GM21367 (cell line): ENCODE measurements at regions not wholly inside any gene's neighbourhood (a gene's known extent, or its start where the extent isn't known, plus 50 kb on each side); places are given as distances from the start of the nearest gene placed in this dataset.

Experiments
- ATAC-seq: cut with Tn5 transposase; IDR thresholded peaks from one replicate; pipeline ENCODE4 v1.9.1; 2021; ENCODE audit not compliant: unreplicated experiment

DNA sequence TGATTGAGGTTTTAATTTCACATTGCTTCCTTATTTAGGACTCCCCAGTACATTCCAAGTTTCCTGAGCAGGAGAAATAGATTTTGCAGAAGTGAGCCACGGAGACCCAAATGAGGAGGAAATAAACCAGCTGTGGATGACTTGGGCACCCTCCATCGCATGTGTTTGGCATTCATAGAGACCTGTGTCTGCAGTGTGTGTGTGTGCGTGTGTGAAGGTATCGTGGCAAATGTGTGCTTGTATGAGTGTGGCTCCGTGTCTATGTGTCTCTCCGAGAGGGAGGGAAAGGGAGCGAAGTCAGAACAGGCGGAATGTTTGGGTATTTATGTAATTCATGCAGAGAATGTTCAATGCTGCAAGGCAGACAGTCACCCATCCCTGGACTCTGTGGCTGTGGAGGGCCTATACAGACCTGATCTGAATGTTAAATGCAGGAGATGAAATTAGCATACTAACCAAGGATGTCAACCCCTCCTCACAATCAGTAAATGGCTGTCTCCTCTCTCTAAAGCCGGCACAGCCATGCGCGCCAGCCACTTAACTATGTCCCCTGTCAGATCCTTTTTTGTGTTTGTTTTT lies 186.0 kb upstream of the ZFHX3 start:
- ATAC-seq: no peak

DNA sequence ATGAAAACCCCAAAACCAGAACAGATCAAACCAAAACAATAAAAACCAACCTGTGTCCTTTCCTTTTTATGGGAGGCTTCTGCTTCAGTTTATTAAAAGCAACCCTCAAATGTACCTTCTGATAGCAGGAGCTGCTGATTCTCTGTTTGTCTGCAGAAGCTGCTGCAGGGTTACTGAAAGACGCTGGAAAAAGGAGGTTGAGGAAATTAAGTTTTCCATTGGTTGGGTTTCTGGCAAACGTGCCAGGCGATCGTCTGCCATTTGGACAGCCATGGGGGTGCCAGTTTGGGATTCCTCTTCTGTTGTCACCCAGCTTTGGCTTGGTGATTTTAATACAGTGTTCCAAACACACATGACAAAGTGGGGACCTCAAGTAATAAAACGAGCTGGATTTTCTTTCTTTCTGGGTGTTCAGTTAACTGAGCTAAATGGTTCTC lies 185.4 kb upstream of the ZFHX3 start:
- ATAC-seq: no peak

DNA sequence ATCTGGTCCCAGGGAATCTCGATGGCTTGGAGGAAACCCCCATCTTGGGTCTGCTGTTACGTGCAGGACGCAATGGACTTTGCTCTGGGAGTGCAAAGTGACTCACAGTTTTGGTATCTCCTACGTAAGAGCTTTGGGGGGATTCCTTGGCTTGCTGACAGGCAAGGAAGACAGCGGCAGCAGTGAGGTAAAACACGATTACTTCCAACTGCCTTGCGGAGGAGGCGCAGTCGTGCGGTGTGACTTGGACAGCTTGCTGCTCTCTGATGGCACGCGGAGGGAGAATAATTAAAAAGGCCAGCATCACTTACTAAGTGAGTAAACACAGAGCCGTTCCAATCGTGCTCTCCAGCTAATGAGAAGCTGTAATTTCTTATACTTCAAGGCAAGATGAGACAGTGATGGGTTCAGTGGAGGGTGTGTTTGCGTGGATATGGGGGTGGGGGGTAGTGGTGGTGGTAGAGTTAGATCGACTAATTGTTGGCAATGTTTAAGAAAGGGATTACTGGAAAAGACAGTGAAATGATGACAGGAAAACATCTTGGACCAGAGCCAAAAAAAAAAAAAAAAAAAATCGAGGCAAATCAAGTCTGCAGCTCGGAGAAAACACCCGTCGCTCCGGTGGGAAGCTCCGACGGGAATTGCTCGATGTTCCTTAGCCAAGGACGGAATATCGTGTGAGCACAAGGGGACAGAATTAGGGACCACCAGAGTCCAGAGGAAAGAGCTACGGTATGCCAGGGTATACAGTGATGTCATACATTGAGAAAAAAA lies 184.8 kb upstream of the ZFHX3 start:
- ATAC-seq: no peak

DNA sequence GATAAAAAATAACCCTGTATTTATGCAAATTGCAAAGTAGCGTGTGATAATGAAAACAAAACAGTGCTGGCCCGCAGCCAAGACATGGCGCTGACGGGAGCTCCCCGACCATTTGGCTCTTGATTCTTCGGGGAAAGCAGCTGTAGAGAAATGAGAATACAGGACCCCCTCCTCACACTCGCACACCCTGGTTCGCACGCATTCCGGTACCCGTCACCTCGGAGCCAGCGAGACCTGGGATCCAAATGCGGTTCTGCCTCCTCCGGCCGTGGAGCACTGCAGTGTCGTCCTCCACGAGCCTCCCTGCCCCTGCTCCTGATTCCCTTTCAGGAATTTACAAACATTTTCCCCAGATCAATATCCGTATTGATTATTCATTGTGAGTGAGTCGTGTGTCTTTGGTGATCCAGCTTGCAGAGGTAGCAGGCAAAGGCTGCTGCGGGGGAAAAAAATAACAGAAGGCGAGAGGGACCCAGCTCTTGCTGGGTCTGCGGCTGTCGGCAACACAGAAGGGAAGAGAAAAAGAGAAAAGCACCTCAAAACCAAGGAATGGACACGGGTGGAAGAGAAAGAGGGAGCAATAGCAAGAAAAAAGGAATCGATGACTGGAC lies 184.1 kb upstream of the ZFHX3 start:
- no peak for ATAC-seq

DNA sequence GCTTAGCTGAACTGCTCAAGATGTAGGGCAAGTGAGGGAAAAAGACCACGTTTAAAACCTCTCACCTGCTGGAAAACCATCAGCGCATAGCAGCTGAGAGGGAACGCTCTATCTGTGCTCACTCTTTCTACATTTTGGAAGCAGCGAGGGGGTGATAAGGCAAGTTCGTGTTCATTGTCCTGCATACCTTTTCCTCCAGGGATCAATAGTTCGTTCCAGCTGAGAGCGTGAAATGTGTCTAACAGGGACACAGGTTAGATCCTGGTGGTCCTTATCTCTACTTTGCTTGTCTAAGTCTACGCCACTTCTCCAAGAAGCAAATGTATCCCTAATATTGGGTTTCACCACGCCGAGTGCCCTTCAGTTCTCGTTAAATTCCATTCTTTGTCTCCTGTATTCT lies 183.5 kb upstream of the ZFHX3 start:
- ATAC-seq: no peak

DNA sequence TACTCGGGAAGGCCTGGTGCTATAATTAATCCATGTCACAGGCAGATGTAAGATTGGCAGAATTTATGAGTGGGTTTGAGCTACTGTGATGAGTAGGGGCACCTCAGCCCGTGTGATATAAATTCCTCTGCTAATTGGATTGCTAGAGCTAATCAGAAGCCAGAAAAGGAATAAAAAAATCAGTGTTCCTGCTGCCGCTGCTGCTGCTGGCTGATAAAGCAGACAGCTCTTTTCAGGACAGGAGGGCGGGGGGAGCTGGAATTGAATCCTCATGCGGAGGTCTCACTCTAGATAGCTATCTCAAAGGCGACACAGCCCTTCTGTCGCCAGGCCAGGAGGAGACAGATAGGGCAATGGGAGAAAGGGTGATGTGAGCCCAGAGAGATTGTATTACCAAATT lies 182.7 kb upstream of the ZFHX3 start:
- no peak for ATAC-seq

DNA sequence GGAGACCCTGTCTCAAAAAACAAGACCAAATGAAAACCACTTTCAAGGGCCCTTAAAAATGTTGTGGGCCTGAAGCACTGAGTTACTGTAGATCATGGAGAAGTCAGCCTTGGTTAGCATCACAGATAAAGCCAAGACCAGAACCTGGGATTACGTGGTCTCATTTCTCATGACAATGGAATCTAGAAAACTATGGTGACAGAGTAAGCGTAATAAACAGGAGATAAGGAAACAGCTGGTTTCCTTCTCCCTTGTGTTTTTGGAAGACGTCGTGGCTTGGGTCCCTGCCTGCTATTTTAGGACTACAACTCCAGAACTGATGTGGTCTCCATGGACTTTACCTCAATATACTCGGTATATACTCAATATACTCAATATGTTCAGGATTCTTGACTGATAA lies 180.7 kb upstream of the ZFHX3 start:
- no peak for ATAC-seq

DNA sequence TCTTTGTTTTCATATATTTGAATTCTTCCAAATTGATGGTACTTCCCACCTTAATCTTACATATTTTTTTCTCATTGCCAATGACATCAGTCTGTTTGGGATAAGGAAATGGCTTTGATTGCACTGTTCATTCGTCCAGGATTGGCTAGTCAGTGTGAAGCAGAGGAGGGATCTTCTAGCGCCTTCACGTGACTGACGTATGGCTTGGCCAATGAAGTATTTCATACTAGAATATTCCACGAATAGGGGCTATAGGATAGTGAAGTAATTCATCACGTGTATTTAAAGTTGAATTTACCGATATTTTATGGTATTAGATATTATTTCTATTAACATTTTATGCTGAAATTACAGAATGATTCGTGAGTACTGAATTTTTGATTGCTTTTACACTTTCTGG lies 178.7 kb upstream of the ZFHX3 start:
- ATAC-seq: no peak

DNA sequence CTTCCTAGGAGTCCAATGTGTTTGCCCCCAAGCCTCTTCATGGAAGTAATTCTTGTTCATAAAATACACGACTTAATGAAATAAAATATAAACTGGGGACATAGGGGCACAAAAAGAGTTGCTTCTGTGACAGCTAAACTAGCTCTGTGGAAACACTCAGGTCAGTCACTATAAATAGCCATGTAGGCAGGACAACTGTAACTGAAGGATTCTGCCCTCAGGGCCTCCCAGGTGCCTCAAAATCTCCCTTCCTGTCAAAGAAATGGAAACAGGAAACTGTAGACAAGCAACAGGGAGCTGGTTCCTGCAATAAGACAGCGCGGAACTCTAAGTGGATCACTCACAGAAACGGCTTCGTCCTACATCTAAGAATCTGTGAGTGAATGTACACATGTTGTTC lies 178.1 kb upstream of the ZFHX3 start:
- ATAC-seq: no peak

DNA sequence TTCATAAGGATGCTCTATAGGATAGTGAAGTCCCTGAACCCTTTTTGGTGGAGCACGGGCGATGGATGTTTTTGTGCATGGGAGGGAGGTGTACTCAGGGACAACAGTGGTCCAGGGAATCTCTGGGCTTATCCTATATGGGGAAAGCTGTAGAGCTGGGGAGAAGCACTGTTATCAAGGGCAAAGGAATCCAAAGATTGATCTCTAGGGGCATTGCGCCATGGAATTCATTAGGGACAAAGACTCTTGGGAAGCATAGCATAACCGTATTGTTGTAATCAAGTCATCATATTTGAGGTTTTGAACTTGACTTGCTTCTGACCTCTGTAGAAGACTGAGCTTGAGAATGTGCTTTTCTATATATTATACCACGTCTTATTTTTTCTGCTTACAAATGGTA lies 172.9 kb upstream of the ZFHX3 start:
- no peak for ATAC-seq

DNA sequence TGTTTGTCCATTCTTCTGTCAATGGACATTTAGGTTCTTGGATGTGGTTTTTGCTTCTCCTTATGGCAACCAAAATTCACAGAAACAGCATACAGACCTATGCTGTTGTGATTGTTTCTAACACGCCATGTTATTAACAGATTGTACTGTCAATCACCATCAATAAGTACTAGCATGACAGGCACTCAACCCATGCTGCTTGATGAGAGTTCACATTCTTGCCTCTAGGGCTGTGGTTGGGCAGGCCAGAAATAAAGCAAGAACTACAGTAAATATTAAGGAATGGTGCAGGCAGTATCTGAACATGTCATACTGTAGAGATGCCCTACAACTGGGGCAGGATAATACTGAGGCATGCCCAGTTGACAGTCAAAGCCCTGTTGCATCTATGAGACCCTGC lies 171.2 kb upstream of the ZFHX3 start:
- ATAC-seq: no peak

DNA sequence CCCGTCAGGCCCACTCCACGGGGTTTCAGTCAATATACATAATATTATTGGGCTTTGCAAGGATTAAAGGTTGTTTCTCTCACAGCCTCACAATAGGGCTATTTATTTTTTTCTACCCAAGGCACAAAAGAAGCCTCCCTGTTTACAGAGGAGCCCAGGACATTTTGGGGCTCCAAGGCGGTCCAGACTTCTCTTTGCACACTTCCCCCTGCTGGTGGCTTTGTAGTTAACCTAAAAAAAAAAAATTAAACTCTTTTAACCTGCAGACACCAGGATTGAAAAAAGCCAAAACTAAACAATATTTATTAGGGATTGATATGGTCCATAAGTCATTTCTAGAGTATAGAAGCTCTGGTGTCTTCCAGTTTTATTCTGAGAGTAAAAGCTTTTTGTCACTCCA lies 169.7 kb upstream of the ZFHX3 start:
- ATAC-seq: no peak

DNA sequence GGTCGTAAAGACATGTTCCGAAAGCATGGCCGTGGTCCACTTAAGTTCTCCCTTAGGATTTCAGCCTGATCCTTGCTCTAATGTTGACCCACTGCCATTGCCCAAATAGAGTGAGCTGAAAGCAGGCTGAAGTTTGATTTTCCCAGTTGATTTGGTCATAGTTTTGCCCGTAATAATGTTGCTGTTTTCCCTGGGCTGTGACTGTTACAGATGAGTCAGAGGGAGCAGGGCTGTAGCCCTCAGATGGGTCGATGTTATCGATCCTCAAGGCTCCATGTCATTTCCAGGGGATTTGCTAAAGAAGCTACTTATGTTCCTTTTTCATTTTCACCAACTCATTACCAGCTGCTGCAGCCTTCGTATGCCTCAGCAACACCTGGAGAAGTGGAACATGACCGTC lies 169.0 kb upstream of the ZFHX3 start:
- ATAC-seq: no peak

DNA sequence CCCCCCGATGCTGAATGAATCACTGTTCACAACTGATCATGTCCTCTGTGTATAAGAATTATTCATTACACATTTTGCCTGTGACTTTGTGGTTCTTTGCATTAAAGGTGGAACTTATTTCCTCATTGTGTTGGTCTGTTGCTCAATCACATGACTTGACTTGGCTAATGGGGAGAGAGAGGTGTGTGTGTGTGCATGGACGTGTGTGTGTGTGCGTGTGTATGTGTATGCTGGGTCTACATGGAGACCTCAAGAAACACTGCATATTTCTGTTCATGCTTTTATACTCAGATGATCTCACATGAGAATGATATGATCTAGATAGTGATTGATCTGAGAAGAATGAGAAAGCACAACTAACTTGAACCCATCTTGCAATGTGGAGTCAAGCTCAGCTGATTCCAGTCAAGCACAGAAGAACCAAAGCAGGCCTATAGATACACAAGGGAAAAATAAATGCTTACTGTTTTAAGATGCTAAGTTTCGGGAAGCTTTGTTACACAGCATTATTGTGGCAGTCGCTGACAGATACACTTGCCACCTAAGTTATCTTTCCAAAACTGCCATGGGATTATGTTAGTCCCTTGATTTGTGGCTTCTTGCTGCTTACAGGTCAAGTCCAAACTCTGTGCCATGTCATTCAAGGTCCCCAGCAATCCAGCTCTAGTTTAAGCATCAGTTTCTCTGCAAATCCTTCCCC lies 167.9 kb upstream of the ZFHX3 start:
- ATAC-seq: no peak

DNA sequence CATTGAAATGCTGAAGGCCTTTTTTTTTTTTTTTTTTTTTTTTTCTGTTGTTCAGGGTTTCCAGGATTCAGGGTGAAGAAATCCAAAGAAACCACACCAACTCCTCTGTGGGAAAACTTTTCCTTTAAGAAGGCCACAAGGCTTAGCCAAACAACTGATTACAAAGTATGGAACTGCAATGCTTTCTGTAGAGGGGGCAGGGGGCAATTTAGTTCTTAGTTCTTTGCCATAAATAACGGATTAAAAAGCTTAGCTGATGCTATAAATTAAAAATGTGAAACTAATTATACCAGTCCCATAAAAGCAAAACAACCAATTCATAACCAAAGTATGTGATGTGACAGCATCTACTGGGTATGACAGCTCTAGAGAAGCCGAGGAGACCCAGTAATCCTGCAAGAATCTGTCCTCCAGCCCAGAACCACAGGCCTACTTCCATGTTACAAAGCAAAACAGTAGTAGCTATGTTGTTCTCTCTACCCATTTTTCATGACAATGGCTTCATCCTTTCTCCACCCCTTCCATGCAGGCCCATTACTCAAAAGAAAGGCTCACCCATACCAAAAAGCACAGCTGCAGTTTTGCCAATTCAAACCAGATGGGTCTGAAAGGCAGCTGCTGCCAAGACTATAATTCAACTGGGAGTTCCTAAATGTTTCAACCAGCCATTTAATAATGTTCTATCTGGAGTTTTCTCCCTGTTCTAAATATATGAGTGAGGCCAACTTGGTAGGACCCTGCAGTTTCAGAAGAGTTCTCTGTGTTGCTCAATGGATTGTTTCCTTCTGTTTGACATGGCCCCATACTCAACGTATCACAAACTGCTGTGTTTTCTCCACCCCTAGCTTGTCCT lies 167.1 kb upstream of the ZFHX3 start:
- ATAC-seq: no peak

DNA sequence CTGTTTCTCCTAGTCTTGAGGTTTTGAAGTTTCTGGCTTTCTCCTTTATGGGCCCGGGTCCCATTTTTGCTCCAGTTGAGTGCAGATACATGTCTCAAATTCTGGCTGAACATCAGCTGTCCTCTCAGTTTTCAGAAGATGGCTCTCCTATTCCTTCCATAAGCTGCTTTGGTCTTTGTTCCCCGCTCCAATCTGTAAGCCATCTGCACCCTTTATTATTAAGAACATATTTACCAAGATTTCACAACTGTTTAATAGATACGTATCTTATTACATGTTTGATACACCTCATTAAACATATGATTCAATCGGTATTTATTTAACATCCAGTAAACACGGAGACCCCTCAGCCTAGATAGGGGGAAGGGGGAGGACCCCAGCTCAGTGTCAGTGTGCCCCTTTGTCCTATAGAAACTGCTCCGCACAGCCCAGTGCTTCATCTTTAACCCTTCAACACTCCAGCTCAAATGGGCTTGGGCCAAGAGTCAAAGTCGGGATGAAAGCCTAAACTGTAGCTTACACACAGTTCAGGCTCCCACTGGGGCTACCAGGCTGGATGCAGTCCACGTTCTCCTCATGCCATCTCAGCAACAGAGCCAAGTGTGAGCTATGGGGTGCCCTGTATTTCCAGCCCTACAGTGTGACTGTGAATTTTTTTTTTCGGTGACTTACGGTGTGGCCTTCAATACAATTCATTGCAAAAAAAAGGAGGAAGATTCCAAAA lies 166.0 kb upstream of the ZFHX3 start:
- ATAC-seq: no peak

DNA sequence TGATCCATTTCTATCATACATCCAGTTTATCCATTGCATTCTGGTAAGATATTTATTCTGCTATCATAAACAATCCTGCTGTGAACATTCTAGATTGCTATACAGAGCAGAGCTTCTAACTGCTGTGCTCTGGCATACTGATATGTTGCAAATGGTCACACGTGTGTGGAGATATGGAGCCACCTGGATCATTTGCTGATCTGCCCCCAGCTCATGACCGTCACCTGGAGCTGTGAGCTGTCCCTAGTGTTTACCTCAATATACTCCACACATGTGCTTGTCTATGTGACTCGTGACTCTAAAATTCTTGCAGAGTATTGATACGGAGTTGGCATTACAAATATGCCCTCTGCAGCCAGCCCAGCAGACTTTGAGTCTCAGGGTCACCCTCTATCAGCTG lies 164.5 kb upstream of the ZFHX3 start:
- no peak for ATAC-seq

DNA sequence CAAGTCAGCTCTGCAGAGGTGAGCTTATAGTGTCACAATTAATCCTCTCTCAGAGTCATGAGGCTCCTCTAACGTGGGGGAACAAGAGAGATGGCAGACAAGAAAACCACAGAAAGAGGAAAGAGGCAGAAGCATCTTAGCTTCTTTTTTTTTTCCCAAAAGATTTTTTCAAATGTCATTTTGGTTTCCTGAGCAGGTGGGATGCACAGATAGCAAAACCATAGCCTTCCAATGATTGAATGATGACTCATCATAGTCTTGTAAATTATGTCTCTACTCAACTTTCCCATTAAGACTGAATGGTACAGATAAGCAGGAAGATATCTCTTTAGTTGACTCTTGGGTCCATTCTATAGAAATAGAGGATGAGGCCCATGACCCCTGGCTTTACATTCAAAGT lies 162.8 kb upstream of the ZFHX3 start:
- ATAC-seq: no peak

DNA sequence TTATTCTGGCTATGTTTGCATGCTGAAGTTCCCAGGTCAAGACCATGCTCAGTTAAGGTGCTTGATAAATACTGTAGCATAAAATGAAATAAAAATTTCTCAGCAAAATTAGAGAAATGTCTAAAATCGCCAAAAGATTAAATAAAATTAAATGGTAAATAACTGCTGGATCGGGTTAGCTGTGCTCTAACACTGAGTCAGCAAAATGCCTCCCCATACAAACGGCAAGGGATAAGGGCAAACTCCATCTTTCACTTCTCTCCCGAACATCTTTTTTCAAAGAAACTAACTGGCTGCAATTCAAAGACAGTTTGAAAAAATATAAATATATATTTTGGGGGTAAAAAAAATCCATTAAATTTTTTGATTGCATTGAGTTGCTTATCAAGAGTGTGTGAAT lies 162.2 kb upstream of the ZFHX3 start:
- ATAC-seq: no peak

DNA sequence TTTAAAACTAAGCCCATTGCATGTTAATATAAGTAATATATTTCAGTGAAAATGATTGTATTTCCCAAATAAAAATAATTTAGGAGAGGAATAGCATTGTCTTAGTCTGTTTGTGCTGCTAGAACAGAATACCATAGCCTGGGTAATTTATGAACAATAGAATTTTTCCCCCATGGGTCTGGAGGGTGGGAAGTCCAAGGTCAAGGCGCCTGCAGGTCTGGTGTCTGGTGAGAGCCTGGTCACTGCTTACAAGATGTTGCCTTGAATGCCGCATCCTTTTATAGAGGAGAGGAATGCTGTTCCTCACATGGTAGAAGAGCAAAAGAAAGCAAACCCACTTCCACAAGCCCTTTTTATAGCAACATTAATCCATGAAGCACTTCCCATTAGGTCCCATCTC lies 161.3 kb upstream of the ZFHX3 start:
- no peak for ATAC-seq
